ENCODE measurements at regions not wholly inside any gene's neighbourhood (a gene's known extent, or its start where the extent isn't known, plus 50 kb on each side); places are given as distances from the start of the nearest gene placed in this dataset.
"Not testable (repeated sequence)": the region's sequence is repeated elsewhere in the genome, so short reads cannot be mapped to it uniquely, and the experiment has no call there.

GRCh38 chrX:77003530-77003929, 443.7 kb upstream of the FGF16 start:
- DNase-seq (ENCODE audit: low spot score): no peak

GRCh38 chrX:77003956-77004355, 443.2 kb upstream of the FGF16 start:
- no peak for DNase-seq (ENCODE audit: low spot score)

GRCh38 chrX:77009691-77010090, 437.5 kb upstream of the FGF16 start:
- no peak for DNase-seq (ENCODE audit: low spot score)

GRCh38 chrX:77014377-77015372, 432.5 kb upstream of the FGF16 start:
- peak; percentile 61 for DNase-seq (ENCODE audit: low spot score)

- DNase-seq (ENCODE audit: low spot score): no peak
Observed at GRCh38 chrX:77017093-77017492, 430.1 kb upstream of the FGF16 start.

- peak; percentile 51 for DNase-seq (ENCODE audit: low spot score)
Observed at GRCh38 chrX:77046180-77046810, 400.9 kb upstream of the FGF16 start.

- no peak for DNase-seq (ENCODE audit: low spot score)
Observed at GRCh38 chrX:77060572-77060971, 386.6 kb upstream of the FGF16 start.

- no peak for DNase-seq (ENCODE audit: low spot score)
Observed at GRCh38 chrX:77061022-77061421, 386.2 kb upstream of the FGF16 start.

- DNase-seq (ENCODE audit: low spot score): no peak
Observed at GRCh38 chrX:77061545-77061944, 385.6 kb upstream of the FGF16 start.

GRCh38 chrX:77065896-77066295, 381.3 kb upstream of the FGF16 start:
- DNase-seq (ENCODE audit: low spot score): no peak

- DNase-seq (ENCODE audit: low spot score): no peak
Observed at GRCh38 chrX:77070202-77070918, 376.8 kb upstream of the FGF16 start.

GRCh38 chrX:77076896-77077295, 370.3 kb upstream of the FGF16 start:
- DNase-seq (ENCODE audit: low spot score): no peak

GRCh38 chrX:77081237-77081636, 366.0 kb upstream of the FGF16 start:
- not testable (repeated sequence) for DNase-seq (ENCODE audit: low spot score)

- DNase-seq (ENCODE audit: low spot score): no peak
Observed at GRCh38 chrX:77085372-77085771, 361.8 kb upstream of the FGF16 start.

GRCh38 chrX:77087529-77088169, 359.5 kb upstream of the FGF16 start:
- no peak for DNase-seq (ENCODE audit: low spot score)

GRCh38 chrX:77088233-77088632, 359.0 kb upstream of the FGF16 start:
- no peak for DNase-seq (ENCODE audit: low spot score)

GRCh38 chrX:77114501-77114900, 332.7 kb upstream of the FGF16 start:
- DNase-seq (ENCODE audit: low spot score): no peak

- no peak for DNase-seq (ENCODE audit: low spot score)
Observed at GRCh38 chrX:77118686-77119085, 328.5 kb upstream of the FGF16 start.

- DNase-seq (ENCODE audit: low spot score): no peak
Observed at GRCh38 chrX:77119706-77120105, 327.5 kb upstream of the FGF16 start.

- DNase-seq (ENCODE audit: low spot score): not testable (repeated sequence)
Observed at GRCh38 chrX:77123917-77124316, 323.3 kb upstream of the FGF16 start.

- DNase-seq (ENCODE audit: low spot score): not testable (repeated sequence)
Observed at GRCh38 chrX:77127571-77127970, 319.6 kb upstream of the FGF16 start.

- DNase-seq (ENCODE audit: low spot score): no peak
Observed at GRCh38 chrX:77143907-77144306, 303.3 kb upstream of the FGF16 start.
